Right lobe of liver (tissue), 4 donors: ENCODE measurements at regions not wholly inside any gene's neighbourhood (a gene's known extent, or its start where the extent isn't known, plus 50 kb on each side); places are given as distances from the start of the nearest gene placed in this dataset.

Source experiments
- POLR2A ChIP-seq: fragments of 450-650 bp; IDR thresholded peaks from one replicate; pipeline ENCODE4 v1.6.1; 2017; ENCODE audit warnings: antibody characterized with exemption, mild to moderate bottlenecking
- TF ChIP-seq, protein P1 (sequence below), 4 donors: fragments of 200-600 bp in 3 of 4; fragments of 450-650 bp in 1 of 4; IDR thresholded peaks; one replicate each; pipeline versions ENCODE4 v1.5.1 to v1.8.0; 2016 to 2022; ENCODE audit warnings: antibody characterized with exemption in 4 of 4, mild to moderate bottlenecking in 2 of 4
- donor health status: DM: no; HTN: no; CAD: no.
- donor health status: DM: no; HTN: no; CAD: no.
- donor health status: DM: no; HTN: yes; CAD: no.

DNA sequence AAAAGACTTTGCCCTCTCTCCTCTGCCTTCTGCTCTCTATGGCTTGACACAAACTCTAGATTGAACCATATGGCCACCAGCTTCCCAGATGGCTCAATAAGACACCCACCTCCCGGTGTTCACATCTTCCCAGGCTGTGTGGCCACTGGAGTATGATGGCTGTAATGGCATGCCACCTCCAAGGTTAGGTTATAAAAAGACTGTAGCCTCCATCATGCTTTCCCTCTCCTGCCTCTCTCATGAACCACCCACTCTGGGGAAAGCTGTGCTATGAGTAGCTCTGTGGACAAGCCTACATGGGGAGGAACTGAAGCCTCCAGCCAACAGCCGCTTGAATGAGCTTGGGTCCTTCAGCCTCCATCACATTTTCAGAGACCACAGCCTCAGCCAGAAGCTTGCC, 479.2 kb downstream of the MIAT start:
- TF ChIP-seq, protein P1, sequence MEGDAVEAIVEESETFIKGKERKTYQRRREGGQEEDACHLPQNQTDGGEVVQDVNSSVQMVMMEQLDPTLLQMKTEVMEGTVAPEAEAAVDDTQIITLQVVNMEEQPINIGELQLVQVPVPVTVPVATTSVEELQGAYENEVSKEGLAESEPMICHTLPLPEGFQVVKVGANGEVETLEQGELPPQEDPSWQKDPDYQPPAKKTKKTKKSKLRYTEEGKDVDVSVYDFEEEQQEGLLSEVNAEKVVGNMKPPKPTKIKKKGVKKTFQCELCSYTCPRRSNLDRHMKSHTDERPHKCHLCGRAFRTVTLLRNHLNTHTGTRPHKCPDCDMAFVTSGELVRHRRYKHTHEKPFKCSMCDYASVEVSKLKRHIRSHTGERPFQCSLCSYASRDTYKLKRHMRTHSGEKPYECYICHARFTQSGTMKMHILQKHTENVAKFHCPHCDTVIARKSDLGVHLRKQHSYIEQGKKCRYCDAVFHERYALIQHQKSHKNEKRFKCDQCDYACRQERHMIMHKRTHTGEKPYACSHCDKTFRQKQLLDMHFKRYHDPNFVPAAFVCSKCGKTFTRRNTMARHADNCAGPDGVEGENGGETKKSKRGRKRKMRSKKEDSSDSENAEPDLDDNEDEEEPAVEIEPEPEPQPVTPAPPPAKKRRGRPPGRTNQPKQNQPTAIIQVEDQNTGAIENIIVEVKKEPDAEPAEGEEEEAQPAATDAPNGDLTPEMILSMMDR (IDR thresholded peaks at IDR 0.05), result no peak
- TF ChIP-seq POLR2A, result no peak
